PC-3 (cell line): ENCODE measurements at regions not wholly inside any gene's neighbourhood (a gene's known extent, or its start where the extent isn't known, plus 50 kb on each side); places are given as distances from the start of the nearest gene placed in this dataset.

Experiments used
- ATAC-seq: fragments of 200-7000 bp; cut with Tn5 transposase; 2 replicates; pipeline ENCODE4 v1.9.1; 2020; ENCODE audit warnings: mild to moderate bottlenecking, moderate library complexity
- BruUV-seq: library from RNA; stranded (reverse); fragments of 400-500 nt; replicated peaks from 2 replicates; lab custom pipeline; 2021; lab: Mats Ljungman, UMichigan
- CTCF ChIA-PET: fragments of 300-600 bp; sonication (Branson Sonifier 250); formaldehyde crosslinking; loops from one replicate; lab custom pipeline; 2022; ENCODE audit warnings: antibody characterized with exemption; lab: Charles Lee
- POLR2A ChIA-PET: fragments of 300-600 bp; sonication (Branson Sonifier 250); formaldehyde crosslinking; loops from one replicate; lab custom pipeline; 2022; ENCODE audit warnings: antibody characterized with exemption; ENCODE audit not compliant: unreplicated experiment; lab: Charles Lee
- DNase-seq: peaks from one replicate; pipeline ENCODE4 v3.0.0-alpha.2; 2015
- H2AFZ ChIP-seq: fragments of 300-600 bp; sonication (generic); 2 replicates; pipeline ENCODE4 v1.6.0; 2016; ENCODE audit warnings: antibody characterized with exemption, low read length
- H3F3A ChIP-seq: fragments of 300-600 bp; sonication (generic); one replicate; pipeline ENCODE4 v1.6.0; 2017; ENCODE audit warnings: antibody characterized with exemption, low read length, control low read depth, mild to moderate bottlenecking; ENCODE audit not compliant: unreplicated experiment
- H3K27ac ChIP-seq: fragments of 300-600 bp; sonication (generic); 2 replicates; pipeline ENCODE4 v1.5.1; 2016; ENCODE audit warnings: mild to moderate bottlenecking, low read length
- H3K27me3 ChIP-seq: fragments of 300-600 bp; sonication (generic); 2 replicates; pipeline ENCODE4 v1.6.1; 2016; ENCODE audit warnings: low read length, mixed read lengths
- H3K36me3 ChIP-seq: fragments of 300-600 bp; sonication (generic); 2 replicates; pipeline ENCODE4 v1.6.1; 2016; ENCODE audit warnings: low read depth, mixed run types, low read length, mixed read lengths
- H3K4me1 ChIP-seq: fragments of 300-600 bp; sonication (generic); 2 replicates; pipeline ENCODE4 v1.5.1; 2016; ENCODE audit warnings: low read length; ENCODE audit not compliant: insufficient read depth
- H3K4me2 ChIP-seq: fragments of 300-600 bp; sonication (generic); 2 replicates; pipeline ENCODE4 v1.6.0; 2016; ENCODE audit warnings: low read length
- H3K4me3 ChIP-seq: fragments of 300-600 bp; sonication (generic); 2 replicates; pipeline ENCODE4 v1.5.1; 2016; ENCODE audit warnings: mild to moderate bottlenecking, low read length, mixed read lengths
- H3K79me2 ChIP-seq: fragments of 300-600 bp; sonication (generic); 2 replicates; pipeline ENCODE4 v1.6.1; 2017; ENCODE audit warnings: low read length, mixed read lengths
- H3K9ac ChIP-seq: fragments of 300-600 bp; sonication (generic); 2 replicates; pipeline ENCODE4 v1.6.0; 2016; ENCODE audit warnings: mild to moderate bottlenecking, low read length
- H3K9me2 ChIP-seq: fragments of 300-600 bp; sonication (generic); replicated peaks from 2 replicates; pipeline ENCODE4 v1.6.1; 2016; ENCODE audit warnings: mixed run types, low read length, mixed read lengths
- H3K9me3 ChIP-seq: fragments of 300-600 bp; sonication (generic); 2 replicates; pipeline ENCODE4 v1.6.1; 2016; ENCODE audit warnings: low read length, mixed read lengths
- H4K20me1 ChIP-seq: fragments of 300-600 bp; sonication (generic); 2 replicates; pipeline ENCODE4 v1.6.1; 2016; ENCODE audit warnings: low read length, mixed read lengths
- EZH2 ChIP-seq: fragments of 300-600 bp; sonication (generic); IDR thresholded peaks from one replicate; pipeline ENCODE4 v1.6.1; 2017; ENCODE audit warnings: antibody characterized with exemption, mild to moderate bottlenecking, low read length; ENCODE audit not compliant: unreplicated experiment
- EZH2phosphoT487 ChIP-seq: fragments of 300-600 bp; sonication (generic); IDR thresholded peaks from 2 replicates; pipeline ENCODE4 v1.6.1; 2018; ENCODE audit warnings: mild to moderate bottlenecking, antibody characterized with exemption, low read length, borderline replicate concordance
- intact Hi-C: fragments of 100-400 bp; cut with micrococcal nuclease; formaldehyde crosslinking; loops from 2 replicates; pipeline ENCODE4 v1.9.0; 2023
- TF ChIP-seq, protein P1 (sequence below): fragments of 300-600 bp; sonication (generic); conservative IDR thresholded peaks from 2 replicates; pipeline ENCODE4 v1.5.1; 2017; ENCODE audit warnings: antibody characterized with exemption, low read depth, mild to moderate bottlenecking, low read length

DNA sequence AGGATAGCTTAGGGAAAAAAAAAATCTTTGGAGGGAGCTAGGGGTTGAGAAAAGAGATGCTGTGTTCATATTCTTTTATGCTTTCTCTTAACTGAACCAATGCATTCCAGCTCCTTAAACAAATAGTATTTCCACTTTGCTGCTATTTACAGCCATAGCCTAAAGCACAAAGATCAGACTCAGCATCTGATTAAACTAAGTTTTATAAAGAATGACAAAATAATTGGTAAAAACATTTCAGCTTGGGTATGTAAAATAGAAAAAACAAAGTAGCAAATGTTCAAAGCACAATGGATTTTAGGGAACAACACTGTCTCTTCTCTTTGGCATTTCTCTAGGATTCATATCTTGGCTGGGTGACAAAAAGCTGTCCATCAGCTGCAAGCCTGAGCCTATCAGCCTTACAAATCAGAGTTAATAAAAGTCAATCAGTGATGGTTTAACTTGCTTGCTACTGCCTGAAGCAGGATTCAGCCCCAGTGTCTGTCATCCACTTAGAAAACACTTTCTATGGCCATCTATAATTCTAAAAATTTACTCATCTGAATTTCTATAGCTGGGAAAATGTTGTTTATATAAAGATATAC, 232.1 kb upstream of the CDIN1 start:
- ChIA-PET CTCF (no interaction called here), POLR2A (no interaction called here)
- ATAC-seq (peak; percentile 40), DNase-seq (peak; percentile 50)
- Histone ChIP-seq H4K20me1 (no peaks in the 10 kb centered on the region), H3K36me3 (no peaks in the 10 kb centered on the region), H3K4me1 (no peaks in the 10 kb centered on the region), H3K27ac (no peak overlapping the region), H3K4me3 (no peak overlapping the region), H3K79me2 (no peaks in the 10 kb centered on the region), H3K4me2 (no peak overlapping the region), H3F3A (no peaks in the 10 kb centered on the region), H3K27me3 (no peaks in the 10 kb centered on the region), H3K9me2 (no peaks in the 10 kb centered on the region), H2AFZ (no peak overlapping the region), H3K9me3 (no peaks in the 10 kb centered on the region), H3K9ac (no peak overlapping the region)
- BruUV-seq = no TSS peak
- intact Hi-C loops = no loop called here
- no peak for TF ChIP-seq EZH2phosphoT487
- no peak for TF ChIP-seq EZH2
- TF ChIP-seq, protein P1, sequence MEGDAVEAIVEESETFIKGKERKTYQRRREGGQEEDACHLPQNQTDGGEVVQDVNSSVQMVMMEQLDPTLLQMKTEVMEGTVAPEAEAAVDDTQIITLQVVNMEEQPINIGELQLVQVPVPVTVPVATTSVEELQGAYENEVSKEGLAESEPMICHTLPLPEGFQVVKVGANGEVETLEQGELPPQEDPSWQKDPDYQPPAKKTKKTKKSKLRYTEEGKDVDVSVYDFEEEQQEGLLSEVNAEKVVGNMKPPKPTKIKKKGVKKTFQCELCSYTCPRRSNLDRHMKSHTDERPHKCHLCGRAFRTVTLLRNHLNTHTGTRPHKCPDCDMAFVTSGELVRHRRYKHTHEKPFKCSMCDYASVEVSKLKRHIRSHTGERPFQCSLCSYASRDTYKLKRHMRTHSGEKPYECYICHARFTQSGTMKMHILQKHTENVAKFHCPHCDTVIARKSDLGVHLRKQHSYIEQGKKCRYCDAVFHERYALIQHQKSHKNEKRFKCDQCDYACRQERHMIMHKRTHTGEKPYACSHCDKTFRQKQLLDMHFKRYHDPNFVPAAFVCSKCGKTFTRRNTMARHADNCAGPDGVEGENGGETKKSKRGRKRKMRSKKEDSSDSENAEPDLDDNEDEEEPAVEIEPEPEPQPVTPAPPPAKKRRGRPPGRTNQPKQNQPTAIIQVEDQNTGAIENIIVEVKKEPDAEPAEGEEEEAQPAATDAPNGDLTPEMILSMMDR = no peak

DNA sequence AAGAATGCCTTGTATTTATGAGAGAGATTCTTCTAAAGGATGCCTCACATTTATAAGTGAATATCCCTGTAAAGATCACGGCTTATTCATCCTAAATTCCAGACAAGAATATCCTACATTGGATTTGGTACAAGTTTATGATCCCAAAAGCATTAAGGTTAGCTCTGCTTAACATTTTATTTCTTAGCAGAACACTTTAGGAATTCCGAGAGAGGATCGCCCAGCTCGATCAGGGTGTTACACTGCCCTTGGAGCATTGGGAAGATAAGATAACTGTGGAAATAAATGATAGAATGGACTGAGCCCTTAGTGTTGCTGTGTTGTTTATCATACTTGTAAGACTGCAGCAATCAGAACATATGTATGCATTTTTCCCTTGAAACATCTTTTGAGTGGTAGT, 223.0 kb upstream of the CDIN1 start:
- ChIA-PET POLR2A (no interaction called here), CTCF (no interaction called here)

More for the DNA sequence above, 223.0 kb upstream of the CDIN1 start:
- TF ChIP-seq, protein P1 = no peak
- TF ChIP-seq EZH2 (no peak), EZH2phosphoT487 (no peak)
- no peak for DNase-seq
- Histone ChIP-seq H3K4me1 (peaks cover 7% of the 10 kb centered on the region; the same call in 1 of the 2 replicates), H3K4me2 (no peak overlapping the region), H3K79me2 (no peaks in the 10 kb centered on the region), H3K9me3 (no peaks in the 10 kb centered on the region), H4K20me1 (no peaks in the 10 kb centered on the region), H3K4me3 (no peak overlapping the region), H3K36me3 (no peaks in the 10 kb centered on the region), H3K9ac (no peak overlapping the region), H3F3A (no peaks in the 10 kb centered on the region), H3K9me2 (no peaks in the 10 kb centered on the region), H3K27ac (no peak overlapping the region), H3K27me3 (no peaks in the 10 kb centered on the region), H2AFZ (no peak overlapping the region)
- no TSS peak for BruUV-seq
- intact Hi-C loops = no loop called here
- ATAC-seq = no peak
